Heart left ventricle (tissue), 16 donors: ENCODE measurements at regions not wholly inside any gene's neighbourhood (a gene's known extent, or its start where the extent isn't known, plus 50 kb on each side); places are given as distances from the start of the nearest gene placed in this dataset.

Experiments used
- ATAC-seq, 4 donors: fragments of 200-7000 bp; cut with Tn5 transposase; one replicate each; pipeline ENCODE4 v1.9.1; 2020 to 2022; ENCODE audit warnings: moderate library complexity in 4 of 4, mild to moderate bottlenecking in 3 of 4, moderate number of reproducible peaks in 1 of 4
- DNase-seq, 5 donors: peaks; one replicate each; pipeline ENCODE4 v3.0.0-alpha.2; 2020
- H3K27ac ChIP-seq, 12 donors: fragments of 200-600 bp; sonication (generic) in 4 of 12; one replicate each; pipeline versions ENCODE4 v1.5.0 to v1.8.0; 2016 to 2022; ENCODE audit warnings: mild to moderate bottlenecking in 2 of 12
- H3K27me3 ChIP-seq, 9 donors: fragments of 200-600 bp; sonication (generic) in 2 of 9; one replicate each; pipeline versions ENCODE4 v1.5.1 to v1.8.0; 2016 to 2022; ENCODE audit warnings: mild to moderate bottlenecking in 3 of 9
- H3K36me3 ChIP-seq, 9 donors: fragments of 200-600 bp; sonication (generic) in 2 of 9; one replicate each; pipeline versions ENCODE4 v1.5.0 to v1.8.0; 2018 to 2022; ENCODE audit warnings: mild to moderate bottlenecking in 2 of 9
- H3K4me1 ChIP-seq, 12 donors: fragments of 200-600 bp; sonication (generic) in 4 of 12; one replicate each; pipeline versions ENCODE4 v1.5.0 to v1.8.0; 2016 to 2022; ENCODE audit warnings: mild to moderate bottlenecking in 3 of 12
- H3K4me3 ChIP-seq, 12 donors: fragments of 200-600 bp; sonication (generic) in 4 of 12; one replicate each; pipeline versions ENCODE4 v1.5.0 to v1.8.0; 2017 to 2022; ENCODE audit warnings: mild to moderate bottlenecking in 9 of 12, moderate library complexity in 4 of 12
- H3K9me3 ChIP-seq, 12 donors: fragments of 200-600 bp; sonication (generic) in 4 of 12; one replicate each; pipeline versions ENCODE4 v1.5.0 to v1.8.0; 2016 to 2022; ENCODE audit warnings: mild to moderate bottlenecking in 1 of 12
- POLR2A ChIP-seq, 2 donors: fragments of 450-650 bp; IDR thresholded peaks; one replicate each; pipeline ENCODE4 v1.6.1; 2017; ENCODE audit warnings: antibody characterized with exemption in 2 of 2, mild to moderate bottlenecking in 2 of 2, moderate library complexity in 2 of 2
- WGBS, 4 donors: extraction: QIAGEN DNeasy Blood & Tissue Kit in 2 of 4; methylation state at CpG; one replicate each; pipeline versions ENCODE4 v1.1.5 to v1.1.7; 2013 to 2018; 5-methylcytosine and 5-hydroxymethylcytosine counted together
- intact Hi-C, 10 donors: fragments of 100-400 bp; cut with DNase I; formaldehyde crosslinking; loops; one replicate each; pipeline versions ENCODE4 v1.11.1 to v1.14.2; 2022
- TF ChIP-seq, protein P1 (sequence below), 12 donors: fragments of 200-600 bp; sonication (generic) in 4 of 12; IDR thresholded peaks; one replicate each; pipeline versions ENCODE4 v1.5.0 to v1.8.0; 2018 to 2022; ENCODE audit warnings: antibody characterized with exemption in 12 of 12, mild to moderate bottlenecking in 5 of 12
- donor health status: ischemic (EF 13 %, LVEDD 7.1; RV severe dilation, severe dysfunction).
- donor health status: healthy with polysubstance abuse.
- donor health status: DM: no; HTN: yes; CAD: no.
- donor health status: DM: no; HTN: no; CAD: no.
- donor health status: ischemic (EF 25% LVEDD 6.9; RV normal size, moderate dysfunction).
- donor health status: ischemic (EF 25% LVEDD 5.7; RV mildly dilated, moderate dysfunction).
- donor health status: healthy.
- donor health status: DM: yes; HTN: yes; CAD: no.
- donor health status: ischemic (EF 35%, LVEDD 5.7; RV mildly dilated, moderate dysfunction).
- donor health status: nonischemic (EF 11% LVEDD 7.7; RV severe dilation, severe dysfunction).
- donor health status: DM: yes; HTN: yes; CAD: no.
- donor health status: PGD.
- donor health status: ischemic (EF 29% LVEDD 5.4; RV normal size, mild dysfunction).
- donor health status: nonischemic (EF 23%, LVEDD 6.1; RV moderate dilation, normal function).

DNA sequence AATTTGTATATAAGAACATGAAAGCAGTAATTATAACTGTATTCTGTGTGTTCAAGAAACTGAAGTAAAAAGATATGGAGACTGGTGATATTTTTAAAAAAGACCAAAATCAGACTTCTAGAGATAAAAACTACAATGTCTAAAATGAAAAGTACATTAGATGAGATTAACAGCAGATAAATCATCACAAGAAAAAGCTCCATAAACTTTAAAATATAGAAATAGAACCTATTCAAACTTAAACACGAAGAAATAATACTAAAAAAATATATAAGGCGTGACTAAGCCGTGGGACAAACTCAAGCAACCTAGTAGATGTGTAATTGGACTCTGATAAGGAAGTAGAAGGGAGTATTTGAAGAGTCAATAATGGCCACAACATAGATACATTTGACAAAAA, 189.1 kb upstream of the ZMIZ1 start:
- TF ChIP-seq, protein P1, sequence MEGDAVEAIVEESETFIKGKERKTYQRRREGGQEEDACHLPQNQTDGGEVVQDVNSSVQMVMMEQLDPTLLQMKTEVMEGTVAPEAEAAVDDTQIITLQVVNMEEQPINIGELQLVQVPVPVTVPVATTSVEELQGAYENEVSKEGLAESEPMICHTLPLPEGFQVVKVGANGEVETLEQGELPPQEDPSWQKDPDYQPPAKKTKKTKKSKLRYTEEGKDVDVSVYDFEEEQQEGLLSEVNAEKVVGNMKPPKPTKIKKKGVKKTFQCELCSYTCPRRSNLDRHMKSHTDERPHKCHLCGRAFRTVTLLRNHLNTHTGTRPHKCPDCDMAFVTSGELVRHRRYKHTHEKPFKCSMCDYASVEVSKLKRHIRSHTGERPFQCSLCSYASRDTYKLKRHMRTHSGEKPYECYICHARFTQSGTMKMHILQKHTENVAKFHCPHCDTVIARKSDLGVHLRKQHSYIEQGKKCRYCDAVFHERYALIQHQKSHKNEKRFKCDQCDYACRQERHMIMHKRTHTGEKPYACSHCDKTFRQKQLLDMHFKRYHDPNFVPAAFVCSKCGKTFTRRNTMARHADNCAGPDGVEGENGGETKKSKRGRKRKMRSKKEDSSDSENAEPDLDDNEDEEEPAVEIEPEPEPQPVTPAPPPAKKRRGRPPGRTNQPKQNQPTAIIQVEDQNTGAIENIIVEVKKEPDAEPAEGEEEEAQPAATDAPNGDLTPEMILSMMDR (IDR thresholded peaks at IDR 0.05): no peak
- TF ChIP-seq POLR2A (IDR thresholded peaks at IDR 0.05): no peak
- Histone ChIP-seq H3K27ac (no peak overlapping the region), H3K4me3 (no peak overlapping the region), H3K4me1 (peaks cover 0 to 10% (median 0%) of the 10 kb centered on the region in 12 donors), H3K9me3 (peaks cover 0 to 41% (median 9%) of the 10 kb centered on the region in 12 donors), H3K27me3 (no peaks in the 10 kb centered on the region), H3K36me3 (no peaks in the 10 kb centered on the region)
- DNase-seq (no peak), ATAC-seq (no peak)
- WGBS, 4 donors: 77 to 91% (median 88%) methylated on average over 3 of the region's 3 CpGs
- intact Hi-C loops: no loop called here

DNA sequence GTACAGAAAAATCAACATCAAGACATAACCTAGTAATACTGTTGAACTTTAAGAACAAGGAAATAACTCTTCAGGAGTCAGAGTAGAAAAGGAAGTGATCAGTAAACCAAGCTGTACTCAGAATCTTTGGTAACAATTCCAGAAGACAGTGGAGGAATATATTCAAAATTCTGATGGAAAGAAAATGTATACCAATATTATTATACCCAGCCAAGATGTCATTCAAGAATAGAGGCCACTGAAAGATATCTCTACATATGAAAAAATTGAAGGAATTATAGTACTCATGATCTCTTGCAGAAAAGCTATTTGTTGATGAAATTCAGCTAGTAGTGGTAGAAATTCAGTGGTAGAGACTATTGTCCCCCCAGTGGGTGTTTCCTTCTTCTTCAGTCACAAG, 182.6 kb upstream of the ZMIZ1 start:
- intact Hi-C loops: no loop called here
- TF ChIP-seq, protein P1 (IDR thresholded peaks at IDR 0.05): no peak
- no peak for TF ChIP-seq POLR2A (IDR thresholded peaks at IDR 0.05)
- no peaks in the 10 kb centered on the region for H3K4me1 ChIP-seq
- DNase-seq (no peak), ATAC-seq (no peak)
- H3K36me3 ChIP-seq: no peaks in the 10 kb centered on the region
- no peak overlapping the region for H3K4me3 ChIP-seq
- no peaks in the 10 kb centered on the region for H3K27me3 ChIP-seq
- H3K9me3 ChIP-seq: peaks cover 0 to 40% (median 11%) of the 10 kb centered on the region in 12 donors
- no peak overlapping the region for H3K27ac ChIP-seq

DNA sequence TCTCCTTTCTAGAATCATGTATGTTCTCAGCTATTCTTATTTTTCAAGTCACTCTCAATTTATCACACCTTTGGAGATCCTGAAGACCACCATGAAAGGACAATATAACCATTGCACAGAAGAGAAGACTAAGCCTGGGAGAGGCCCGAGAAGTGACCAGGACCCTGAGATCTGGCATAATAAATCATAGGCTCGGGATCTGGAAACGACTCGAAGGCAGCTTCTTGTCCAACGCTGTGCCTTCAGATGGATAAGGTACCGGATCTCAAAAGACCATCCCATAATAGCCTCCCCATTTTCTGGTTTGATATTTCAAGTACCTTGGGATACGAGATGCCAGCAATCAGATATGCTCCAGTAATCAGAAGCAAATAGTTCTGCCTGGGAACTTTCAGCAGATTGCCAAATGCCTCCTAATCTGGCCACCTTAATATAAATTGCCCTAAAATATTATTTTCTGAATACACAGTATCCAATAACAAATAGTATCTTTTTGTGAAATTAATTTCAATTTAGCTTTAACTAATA, 179.2 kb upstream of the ZMIZ1 start:
- H3K4me3 ChIP-seq: no peak overlapping the region
- intact Hi-C loops: no loop called here
- ATAC-seq (no peak), DNase-seq (no peak)
- H3K9me3 ChIP-seq: peaks cover 0 to 24% (median 11%) of the 10 kb centered on the region in 12 donors
- 85 to 93% (median 91%) methylated on average over 7 of the region's 7 CpGs for WGBS, 4 donors
- no peaks in the 10 kb centered on the region for H3K4me1 ChIP-seq
- H3K36me3 ChIP-seq: no peaks in the 10 kb centered on the region
- TF ChIP-seq, protein P1 (IDR thresholded peaks at IDR 0.05): no peak
- TF ChIP-seq POLR2A (IDR thresholded peaks at IDR 0.05): no peak
- H3K27ac ChIP-seq: no peak overlapping the region
- no peaks in the 10 kb centered on the region for H3K27me3 ChIP-seq

DNA sequence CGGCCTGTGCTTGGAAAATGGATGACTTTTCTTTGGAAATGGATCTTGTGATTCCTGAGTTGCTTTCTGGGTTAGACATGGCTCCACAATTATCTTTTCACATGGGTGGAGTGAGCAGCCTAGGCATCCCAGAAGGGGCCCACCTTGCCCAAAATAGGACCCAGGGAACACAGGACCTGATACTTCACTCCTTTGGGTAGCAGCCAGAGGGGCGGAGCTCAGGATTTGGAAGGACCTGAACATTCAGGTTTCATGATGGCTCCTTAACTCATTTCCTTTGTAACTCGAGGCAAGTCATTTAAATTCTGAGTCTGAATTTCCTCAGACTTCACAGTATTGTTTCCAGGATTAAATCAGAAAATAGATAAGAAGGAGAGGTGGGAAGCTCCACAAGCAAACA, 178.3 kb upstream of the ZMIZ1 start:
- Histone ChIP-seq H3K9me3 (peaks cover 0 to 16% (median 10%) of the 10 kb centered on the region in 12 donors), H3K27me3 (no peaks in the 10 kb centered on the region), H3K4me3 (no peak overlapping the region), H3K36me3 (no peaks in the 10 kb centered on the region), H3K27ac (no peak overlapping the region), H3K4me1 (no peaks in the 10 kb centered on the region)
- TF ChIP-seq POLR2A (IDR thresholded peaks at IDR 0.05): no peak
- TF ChIP-seq, protein P1 (IDR thresholded peaks at IDR 0.05): no peak
- intact Hi-C loops: no loop called here
- 76 to 89% (median 84%) methylated on average over 3 of the region's 3 CpGs for WGBS, 4 donors
- DNase-seq: no peak
- no peak for ATAC-seq
